Astrocyte of the cerebellum (primary cell): ENCODE measurements at regions not wholly inside any gene's neighbourhood (a gene's known extent, or its start where the extent isn't known, plus 50 kb on each side); places are given as distances from the start of the nearest gene placed in this dataset.

ENCODE experiments used
- DNase-seq: peaks from one replicate; pipeline ENCODE4 v3.0.0-alpha.2; 2011; ENCODE audit warnings: low read depth
- H3K4me3 ChIP-seq: 2 replicates; pipeline ENCODE4 v1.5.1; 2011; ENCODE audit warnings: mild to moderate bottlenecking, low read depth, low read length, moderate library complexity
- CTCF ChIP-seq: IDR thresholded peaks from 2 replicates; pipeline ENCODE4 v1.5.1; 2012; ENCODE audit warnings: low read length, low read depth, moderate library complexity, mild to moderate bottlenecking; ENCODE audit errors: missing control alignments
- in situ Hi-C: cut with HindIII; loops from 2 replicates; pipeline ENCODE4 v1.10.0; 2017; ENCODE audit warnings: low sequenced_read_pairs

DNA sequence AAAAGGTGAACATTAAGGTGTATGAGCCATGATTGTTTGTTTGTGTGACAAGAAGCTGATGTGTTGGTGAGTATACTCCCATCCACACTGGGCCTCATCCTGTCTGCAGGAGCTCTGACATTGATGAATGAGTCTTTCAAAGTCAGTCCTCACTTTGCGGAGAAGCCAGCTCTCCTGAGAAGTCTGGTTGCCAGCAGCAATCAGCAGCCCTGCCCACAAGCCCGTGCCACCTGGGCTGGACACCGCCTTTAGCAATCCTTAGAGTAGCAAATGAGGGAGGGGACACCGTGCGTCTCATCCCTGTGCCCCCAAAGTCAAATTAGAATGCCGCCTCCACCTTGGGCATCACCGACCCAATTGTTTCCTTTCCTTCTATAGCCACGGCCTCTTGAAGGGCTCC is 174.8 kb upstream of the NECTIN1 start:
- H3K4me3 ChIP-seq, result no peak overlapping the region
- no peak for DNase-seq
- no peak for TF ChIP-seq CTCF
- in situ Hi-C loops, result no loop called here

DNA sequence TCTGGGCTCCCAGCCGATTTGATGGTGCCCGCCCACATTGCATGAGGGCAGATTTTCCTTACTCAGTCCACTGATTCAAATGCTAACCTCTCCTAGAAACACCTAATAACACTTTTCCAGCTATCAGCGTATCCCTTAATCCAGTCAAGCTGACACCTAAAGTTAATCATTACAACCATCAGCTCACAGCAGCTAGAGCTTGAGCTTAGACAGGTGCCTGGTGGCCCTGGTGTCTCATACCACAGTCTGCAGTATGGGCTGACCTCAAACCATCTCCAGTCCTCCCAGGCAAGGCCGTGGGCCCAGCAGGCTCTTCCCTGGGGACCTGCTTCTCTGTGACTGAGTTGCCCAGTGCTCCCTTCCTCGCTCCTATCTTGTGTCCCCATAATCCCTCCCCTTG is 174.4 kb upstream of the NECTIN1 start:
- no peak for TF ChIP-seq CTCF
- no peak overlapping the region for H3K4me3 ChIP-seq
- in situ Hi-C loops, result no loop called here
- DNase-seq, result no peak

DNA sequence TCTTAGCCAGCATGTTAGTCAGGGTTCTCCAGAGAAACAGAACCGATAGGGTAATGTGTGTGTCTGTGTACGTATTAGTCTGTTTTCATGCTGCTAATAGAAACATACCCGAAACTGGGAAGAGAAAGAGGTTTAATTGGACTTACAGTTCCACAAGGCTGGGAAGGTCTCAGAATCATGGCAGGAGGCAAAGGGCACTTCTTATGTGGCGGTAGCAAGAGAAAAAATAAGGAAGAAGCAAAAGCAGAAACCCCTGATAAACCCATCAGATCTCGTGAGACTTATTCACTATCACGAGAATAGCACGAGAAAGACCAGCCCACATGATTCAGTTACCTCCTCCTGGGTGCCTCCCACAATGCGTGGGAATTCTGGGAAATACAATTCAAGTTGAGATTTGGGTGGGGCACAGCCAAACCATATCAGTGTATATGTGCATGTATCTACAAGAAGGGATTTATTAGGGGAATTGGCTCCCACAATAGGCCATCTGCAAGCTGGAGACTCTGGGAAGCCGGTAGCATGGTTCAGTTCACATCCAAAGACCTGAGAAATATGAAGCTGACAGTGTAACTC is 173.7 kb upstream of the NECTIN1 start:
- TF ChIP-seq CTCF, result no peak
- no peak overlapping the region for H3K4me3 ChIP-seq
- in situ Hi-C loops, result no loop called here
- no peak for DNase-seq

GRCh38 chr11:119901657-119902577 is 172.9 kb upstream of the NECTIN1 start:
- no peak for TF ChIP-seq CTCF
- DNase-seq, result no peak
- in situ Hi-C loops, result no loop called here
- no peak overlapping the region for H3K4me3 ChIP-seq

DNA sequence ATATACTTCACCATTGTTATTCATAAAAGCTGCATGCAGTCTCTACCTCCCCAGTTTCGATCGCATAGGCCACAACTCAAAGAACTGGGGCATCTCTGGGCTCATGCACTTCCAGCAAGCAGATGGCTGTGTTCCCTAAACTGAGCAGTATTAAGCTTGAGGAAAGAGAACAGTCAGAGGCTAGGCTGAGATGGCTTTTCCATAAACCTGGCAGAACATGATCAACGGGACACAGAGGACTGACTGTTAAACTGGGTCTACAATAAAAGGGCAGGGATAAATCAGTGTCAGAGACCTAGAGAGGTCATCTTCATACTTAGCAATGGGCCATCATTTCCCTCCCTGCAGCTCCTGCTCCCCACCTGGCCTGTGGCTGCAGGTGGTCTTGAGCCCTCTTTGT is 171.0 kb upstream of the NECTIN1 start:
- DNase-seq, result no peak
- no peak for TF ChIP-seq CTCF
- H3K4me3 ChIP-seq, result no peak overlapping the region
- in situ Hi-C loops, result no loop called here

GRCh38 chr11:119897576-119897975 is 168.6 kb upstream of the NECTIN1 start:
- H3K4me3 ChIP-seq, result no peak overlapping the region
- DNase-seq, result no peak
- no peak for TF ChIP-seq CTCF
- in situ Hi-C loops, result no loop called here
